ENCODE measurements at regions not wholly inside any gene's neighbourhood (a gene's known extent, or its start where the extent isn't known, plus 50 kb on each side); places are given as distances from the start of the nearest gene placed in this dataset.

GRCh38 chrX:74251006-74251930, 52.7 kb upstream of the ZCCHC13 start:
- Histone ChIP-seq H4K20me1 (ENCODE audit: insufficient read depth, low read length) (no peaks in the 10 kb centered on the region), H3K27ac (ENCODE audit: low read length) (no peak overlapping the region), H3K36me3 (replicated peaks; ENCODE audit: low read depth, low read length) (no peaks in the 10 kb centered on the region), H3K27me3 (ENCODE audit: low read depth, low read length) (no peaks in the 10 kb centered on the region), H3K9me3 (ENCODE audit: insufficient read depth, low read length) (no peaks in the 10 kb centered on the region), H3K79me2 (ENCODE audit: low read length) (no peaks in the 10 kb centered on the region), H3K4me2 (ENCODE audit: low read length) (no peak overlapping the region), H3K4me3 (ENCODE audit: low read length) (no peak overlapping the region), H2AFZ (ENCODE audit: low read depth, low read length) (no peak overlapping the region), H3K4me1 (ENCODE audit: low read length) (no peaks in the 10 kb centered on the region), H3K9ac (ENCODE audit: low read length) (no peak overlapping the region)
- TF ChIP-seq CTCF (IDR thresholded peaks at IDR 0.05; ENCODE audit: low read depth, low read length) (no peak), EZH2phosphoT487 (IDR thresholded peaks at IDR 0.05; ENCODE audit: low read depth) (no peak)

- no peaks in the 10 kb centered on the region for H3K9me3 ChIP-seq (ENCODE audit: insufficient read depth, low read length)
- H2AFZ ChIP-seq (ENCODE audit: low read depth, low read length), result no peak overlapping the region
- H3K4me3 ChIP-seq (ENCODE audit: low read length), result no peak overlapping the region
- H3K27ac ChIP-seq (ENCODE audit: low read length), result no peak overlapping the region
- H3K36me3 ChIP-seq (replicated peaks; ENCODE audit: low read depth, low read length), result no peaks in the 10 kb centered on the region
- no peaks in the 10 kb centered on the region for H3K4me1 ChIP-seq (ENCODE audit: low read length)
- no peaks in the 10 kb centered on the region for H3K27me3 ChIP-seq (ENCODE audit: low read depth, low read length)
- no peak for TF ChIP-seq CTCF (IDR thresholded peaks at IDR 0.05; ENCODE audit: low read depth, low read length)
- no peak for TF ChIP-seq EZH2phosphoT487 (IDR thresholded peaks at IDR 0.05; ENCODE audit: low read depth)
- H3K4me2 ChIP-seq (ENCODE audit: low read length), result no peak overlapping the region
- H3K9ac ChIP-seq (ENCODE audit: low read length), result no peak overlapping the region
- no peaks in the 10 kb centered on the region for H4K20me1 ChIP-seq (ENCODE audit: insufficient read depth, low read length)
- no peaks in the 10 kb centered on the region for H3K79me2 ChIP-seq (ENCODE audit: low read length)
Observed at GRCh38 chrX:74250574-74250973, 53.4 kb upstream of the ZCCHC13 start.

GRCh38 chrX:74249963-74250362, 54.0 kb upstream of the ZCCHC13 start:
- Histone ChIP-seq H3K9me3 (ENCODE audit: insufficient read depth, low read length) (no peaks in the 10 kb centered on the region), H2AFZ (ENCODE audit: low read depth, low read length) (no peak overlapping the region), H4K20me1 (ENCODE audit: insufficient read depth, low read length) (no peaks in the 10 kb centered on the region), H3K4me1 (ENCODE audit: low read length) (no peaks in the 10 kb centered on the region), H3K36me3 (replicated peaks; ENCODE audit: low read depth, low read length) (no peaks in the 10 kb centered on the region), H3K27me3 (ENCODE audit: low read depth, low read length) (no peaks in the 10 kb centered on the region), H3K27ac (ENCODE audit: low read length) (no peak overlapping the region), H3K4me3 (ENCODE audit: low read length) (no peak overlapping the region), H3K4me2 (ENCODE audit: low read length) (no peak overlapping the region), H3K9ac (ENCODE audit: low read length) (no peak overlapping the region), H3K79me2 (ENCODE audit: low read length) (no peaks in the 10 kb centered on the region)
- no peak for TF ChIP-seq CTCF (IDR thresholded peaks at IDR 0.05; ENCODE audit: low read depth, low read length)
- TF ChIP-seq EZH2phosphoT487 (IDR thresholded peaks at IDR 0.05; ENCODE audit: low read depth), result no peak

GRCh38 chrX:74248889-74249288, 55.1 kb upstream of the ZCCHC13 start:
- H3K4me2 ChIP-seq (ENCODE audit: low read length), result no peak overlapping the region
- H3K4me1 ChIP-seq (ENCODE audit: low read length), result no peaks in the 10 kb centered on the region
- H2AFZ ChIP-seq (ENCODE audit: low read depth, low read length), result no peak overlapping the region
- TF ChIP-seq EZH2phosphoT487 (IDR thresholded peaks at IDR 0.05; ENCODE audit: low read depth) (no peak), CTCF (IDR thresholded peaks at IDR 0.05; ENCODE audit: low read depth, low read length) (no peak)
- H3K27me3 ChIP-seq (ENCODE audit: low read depth, low read length), result no peaks in the 10 kb centered on the region
- H3K27ac ChIP-seq (ENCODE audit: low read length), result no peak overlapping the region
- no peaks in the 10 kb centered on the region for H3K9me3 ChIP-seq (ENCODE audit: insufficient read depth, low read length)
- no peaks in the 10 kb centered on the region for H4K20me1 ChIP-seq (ENCODE audit: insufficient read depth, low read length)
- no peaks in the 10 kb centered on the region for H3K79me2 ChIP-seq (ENCODE audit: low read length)
- no peaks in the 10 kb centered on the region for H3K36me3 ChIP-seq (replicated peaks; ENCODE audit: low read depth, low read length)
- H3K9ac ChIP-seq (ENCODE audit: low read length), result no peak overlapping the region
- no peak overlapping the region for H3K4me3 ChIP-seq (ENCODE audit: low read length)

Measured in OCI-LY3 (cell line).